GM20431 (cell line): ENCODE measurements at regions not wholly inside any gene's neighbourhood (a gene's known extent, or its start where the extent isn't known, plus 50 kb on each side); places are given as distances from the start of the nearest gene placed in this dataset.

Experiments used
- in situ Hi-C: fragments of 300-500 bp; cut with MseI, MboI; formaldehyde crosslinking; loops from one replicate; pipeline ENCODE4 v1.15.0; 2020; ENCODE audit warnings: low sequenced_read_pairs; ENCODE audit not compliant: unreplicated experiment

GRCh38 chr3:118543832-118544231 is 490.8 kb downstream of the IGSF11 start:
- in situ Hi-C loops = no loop called here

- in situ Hi-C loops = no loop called here
Measured at GRCh38 chr3:118544458-118544857, 490.2 kb downstream of the IGSF11 start.

- in situ Hi-C loops = no loop called here
Measured at GRCh38 chr3:118548434-118548833, 486.2 kb downstream of the IGSF11 start.

DNA sequence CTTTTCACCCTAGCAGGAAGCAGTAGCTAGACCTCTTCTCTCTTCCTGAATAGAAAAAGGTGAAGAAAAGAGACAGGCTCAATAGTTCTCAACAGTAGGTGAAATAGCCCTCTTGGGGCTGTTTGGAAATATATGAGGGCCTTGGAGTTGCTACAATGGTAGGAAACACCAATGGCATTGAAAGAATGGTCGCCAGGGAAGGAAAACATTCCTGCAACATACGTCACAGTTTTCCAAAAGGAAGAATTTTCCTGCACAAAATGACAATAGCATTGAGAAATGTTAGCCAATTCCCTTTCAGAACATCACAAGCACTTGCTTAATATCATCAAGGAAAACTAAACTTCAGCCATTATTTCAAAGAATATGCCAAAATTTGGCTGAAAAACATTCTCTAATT is 484.5 kb downstream of the IGSF11 start:
- in situ Hi-C loops = no loop called here

GRCh38 chr3:118550556-118550955 is 484.1 kb downstream of the IGSF11 start:
- in situ Hi-C loops = no loop called here

GRCh38 chr3:118554148-118554838 is 480.4 kb downstream of the IGSF11 start:
- in situ Hi-C loops = no loop called here

GRCh38 chr3:118556983-118557382 is 477.7 kb downstream of the IGSF11 start:
- in situ Hi-C loops = no loop called here

GRCh38 chr3:118557513-118557912 is 477.1 kb downstream of the IGSF11 start:
- in situ Hi-C loops = no loop called here

- in situ Hi-C loops = no loop called here
Measured at GRCh38 chr3:118559286-118559685, 475.4 kb downstream of the IGSF11 start.

- in situ Hi-C loops = no loop called here
Measured at GRCh38 chr3:118564800-118565199, 469.8 kb downstream of the IGSF11 start.

GRCh38 chr3:118573912-118574311 is 460.7 kb downstream of the IGSF11 start:
- in situ Hi-C loops = no loop called here

- in situ Hi-C loops = no loop called here
Measured at GRCh38 chr3:118577055-118577777, 457.4 kb downstream of the IGSF11 start.

GRCh38 chr3:118578559-118578958 is 456.1 kb downstream of the IGSF11 start:
- in situ Hi-C loops = no loop called here

DNA sequence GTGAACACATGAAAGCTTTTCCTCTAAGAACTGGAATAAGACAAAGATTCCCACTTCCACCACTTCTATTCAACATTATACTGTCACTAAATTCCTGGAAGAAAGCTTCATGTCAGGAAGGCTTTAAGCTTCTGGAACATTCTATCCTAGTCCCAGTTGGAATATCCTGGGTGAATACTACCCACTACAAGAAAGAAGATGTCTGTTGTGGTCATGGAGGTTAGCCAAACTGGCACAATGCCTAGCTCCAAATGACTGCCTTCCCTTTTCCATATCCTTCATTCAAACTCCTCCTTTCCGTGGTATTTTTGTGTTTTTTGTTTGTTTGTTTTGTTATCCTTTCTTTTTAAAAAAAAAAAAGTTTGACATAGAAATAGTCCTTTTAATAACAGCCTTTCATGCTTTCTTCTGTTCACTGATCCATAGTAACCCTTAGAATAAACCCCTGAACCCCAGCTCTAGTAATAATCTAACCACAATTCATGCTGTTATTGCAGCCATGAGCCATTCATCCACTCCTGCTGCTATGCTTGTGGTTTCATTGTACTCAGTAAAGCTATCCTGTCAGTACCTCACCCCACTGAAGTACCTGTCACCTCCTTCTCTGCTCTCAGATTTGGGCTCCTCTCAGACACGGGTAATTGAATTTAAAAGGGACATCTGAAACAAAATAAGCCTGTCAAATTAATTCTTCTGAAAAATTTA is 447.5 kb downstream of the IGSF11 start:
- in situ Hi-C loops = no loop called here

- in situ Hi-C loops = no loop called here
Measured at GRCh38 chr3:118587847-118588246, 446.8 kb downstream of the IGSF11 start.

DNA sequence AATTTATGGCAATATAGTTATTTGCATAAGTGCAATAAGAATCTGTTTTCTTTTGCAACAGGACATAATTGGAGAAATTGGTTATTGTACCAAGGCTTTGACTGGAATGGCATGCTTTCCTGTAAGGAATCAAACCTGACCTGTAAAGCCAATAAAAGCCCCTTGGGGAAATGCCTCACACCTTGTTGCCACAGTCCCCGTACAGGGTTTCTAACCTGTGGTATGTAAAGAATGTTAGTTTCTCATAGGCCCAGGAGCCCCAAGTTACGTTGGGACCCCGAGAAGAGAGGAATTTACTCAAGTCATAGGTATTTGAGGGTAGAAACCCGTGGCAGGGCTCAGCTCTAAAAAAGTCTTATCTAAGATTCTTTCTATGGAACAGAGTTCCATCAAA is 441.4 kb downstream of the IGSF11 start:
- in situ Hi-C loops = no loop called here

DNA sequence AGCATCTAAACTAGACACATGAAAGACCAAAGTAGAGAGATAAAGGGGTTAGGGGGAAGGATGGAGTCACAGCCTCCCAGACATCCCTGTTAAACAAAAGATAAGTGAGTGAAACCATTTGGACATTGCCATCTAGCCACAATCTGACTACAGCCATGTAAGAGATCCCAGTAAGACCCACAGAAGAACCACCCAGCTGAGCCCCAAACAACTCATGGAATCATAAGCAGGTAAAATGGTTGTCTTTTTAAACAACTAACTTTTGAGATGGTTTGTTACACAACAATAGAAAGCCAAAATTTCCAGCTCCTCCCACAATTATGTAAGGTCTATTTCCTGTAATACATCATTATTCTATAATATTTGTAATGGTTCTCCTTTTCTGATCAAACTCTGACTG is 437.5 kb downstream of the IGSF11 start:
- in situ Hi-C loops = no loop called here

DNA sequence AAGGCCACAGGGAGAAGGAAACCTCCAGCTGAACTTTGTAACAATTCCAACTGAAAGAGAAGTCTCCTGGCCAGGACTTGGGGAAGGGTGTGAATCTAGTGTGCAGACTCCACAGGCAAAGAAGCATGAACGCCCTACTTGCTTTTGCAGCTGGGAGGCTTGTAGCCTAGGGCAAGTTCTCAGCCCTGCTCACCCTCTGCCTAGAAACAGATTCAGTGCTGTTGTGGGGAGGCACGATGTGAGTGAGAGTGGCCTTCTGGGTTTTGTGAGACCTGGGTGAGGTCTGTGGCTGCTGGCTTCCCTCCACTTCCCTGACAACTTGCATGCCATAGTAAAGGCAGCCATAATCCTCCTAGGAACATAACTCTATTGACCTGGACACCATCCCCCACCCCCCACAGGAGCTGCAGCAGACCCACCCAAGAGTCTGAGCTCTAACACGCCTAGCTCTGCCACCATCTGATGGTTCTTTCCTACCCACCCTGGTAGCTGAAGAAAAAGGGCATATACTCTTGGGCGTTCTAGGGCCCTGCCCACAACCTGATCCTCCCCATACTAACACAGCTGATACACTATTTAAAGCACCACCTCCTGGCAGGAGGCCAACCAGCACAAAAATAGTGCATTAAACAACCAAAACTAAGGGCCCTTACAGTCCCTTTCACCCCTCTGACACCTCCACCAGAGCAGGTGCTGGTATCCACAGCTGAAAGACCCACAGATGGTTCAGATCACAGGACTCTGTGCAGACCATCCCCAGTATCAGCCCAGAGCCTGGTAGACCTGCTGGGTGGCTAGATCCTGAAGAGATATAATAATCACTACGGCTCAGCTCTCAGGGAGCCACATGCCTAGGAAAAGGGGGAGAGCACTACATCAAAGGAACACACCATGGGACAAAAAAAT is 426.5 kb downstream of the IGSF11 start:
- in situ Hi-C loops = no loop called here

DNA sequence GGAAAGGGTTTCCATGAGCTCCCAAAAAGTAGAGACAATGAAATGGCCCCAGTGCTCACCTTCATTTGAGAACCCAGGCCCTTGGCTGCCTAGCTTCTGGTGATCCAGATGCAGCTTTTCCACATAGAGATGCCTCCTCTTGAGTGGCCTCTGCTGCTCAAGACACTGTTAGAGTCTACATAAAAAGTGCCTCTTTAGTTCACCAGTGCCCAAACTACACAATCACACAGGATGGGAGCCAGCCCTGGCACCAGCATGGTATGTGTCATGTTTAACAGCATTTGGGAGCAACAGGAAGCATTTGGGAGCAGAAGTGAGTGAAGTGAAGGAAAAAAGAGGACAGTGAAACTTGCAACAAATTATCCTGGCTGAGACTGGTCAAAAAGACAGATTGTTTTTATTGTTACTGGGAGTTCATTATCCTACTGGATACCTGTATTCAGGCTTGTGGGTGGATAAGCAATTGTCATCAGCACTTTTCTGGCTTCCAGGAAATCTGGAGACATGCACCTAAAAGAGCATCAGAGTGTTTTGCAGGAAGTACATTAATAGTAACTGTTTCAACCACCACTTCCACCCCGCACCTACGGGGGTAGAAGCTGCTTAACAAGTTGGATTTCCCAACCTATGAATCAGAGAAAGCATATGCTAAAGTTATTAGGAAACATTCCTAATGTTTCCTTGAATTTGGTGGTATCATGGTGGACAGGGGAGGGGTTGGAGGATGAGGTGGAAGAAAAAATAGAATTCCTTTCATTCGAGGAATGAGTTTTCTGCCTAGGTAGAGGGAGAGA is 416.2 kb downstream of the IGSF11 start:
- in situ Hi-C loops = no loop called here
